ENCODE measurements at regions not wholly inside any gene's neighbourhood (a gene's known extent, or its start where the extent isn't known, plus 50 kb on each side); places are given as distances from the start of the nearest gene placed in this dataset.

DNA sequence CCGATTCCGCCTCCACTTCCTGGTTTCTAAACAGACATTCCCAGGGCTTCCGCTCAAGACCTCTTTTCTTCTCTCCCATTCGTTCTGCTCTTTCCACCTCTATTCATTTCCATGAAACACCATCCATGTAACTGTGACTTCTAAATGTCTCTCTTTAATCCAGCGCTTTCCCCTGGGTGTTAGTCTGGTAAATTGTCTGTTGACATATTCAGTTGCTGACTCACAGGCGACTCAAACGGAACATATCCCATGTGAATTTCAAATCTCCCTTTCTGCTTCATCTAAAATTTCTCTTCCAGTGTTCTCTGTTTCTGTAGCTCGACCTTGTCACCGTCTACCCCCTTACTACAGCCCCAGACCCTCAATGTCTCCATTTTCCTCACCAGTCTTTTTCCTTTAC lies 119.1 kb downstream of the PFKFB3 start:
- Histone ChIP-seq H3K27ac (ENCODE audit: low read depth, low read length) (no peak overlapping the region), H3K4me2 (ENCODE audit: low read length) (peak overlapping the region; percentile 20), H3K9ac (ENCODE audit: low read length) (no peak overlapping the region), H3K4me1 (ENCODE audit: control insufficient read depth in 1 of 2, insufficient read depth in 2 of 2, low read length in 2 of 2) (peaks cover 0 to 12% of the 10 kb centered on the region in 2 experiments; a peak in 2 of 4 replicates), H4K20me1 (ENCODE audit: insufficient read depth) (no peaks in the 10 kb centered on the region), H3K9me2 (ENCODE audit: insufficient read depth) (no peaks in the 10 kb centered on the region), H2AFZ (ENCODE audit: low read depth, low read length, poor library complexity, severe bottlenecking) (no peak overlapping the region), H3K4me3 (replicated peaks in 1 of 2; ENCODE audit: low read depth in 1 of 2, low read length in 2 of 2) (no peak overlapping the region), H3K9me3 (ENCODE audit: control insufficient read depth in 1 of 2, insufficient read depth in 1 of 2, low read depth in 1 of 2, low read length in 2 of 2) (no peaks in the 10 kb centered on the region), H3K27me3 (ENCODE audit: insufficient read depth, low read length) (no peaks in the 10 kb centered on the region), H3K36me3 (ENCODE audit: control insufficient read depth in 1 of 2, insufficient read depth in 2 of 2, low read length in 2 of 2) (no peaks in the 10 kb centered on the region), H3K79me2 (ENCODE audit: insufficient read depth, low read length) (no peaks in the 10 kb centered on the region)
- no TSS peak for BruUV-seq (replicated peaks)
- ChIA-PET POLR2A (no interaction called here), CTCF (no interaction called here), RAD21 (ENCODE audit: low non-redundant PET in 1 of 2, low total read pairs in 2 of 2, uncharacterized antibody in 2 of 2, unreplicated experiment in 2 of 2) (no interaction called here)
- no peak for ATAC-seq
- DNase-seq (ENCODE audit: low read depth, low spot score): peak; percentile 8
- TF ChIP-seq FOSL1 (IDR thresholded peaks at IDR 0.05; ENCODE audit: low read depth): peak; percentile 77
- TF ChIP-seq CBX3 (IDR thresholded peaks at IDR 0.05; ENCODE audit: low read depth): 0 out of 2 replicates have a peak, but pooled peaks have one; percentile 12
- no peak for TF ChIP-seq SP1 (IDR thresholded peaks at IDR 0.05; ENCODE audit: low read depth)
- peak; percentile 49; the same call in 1 of the 2 replicates for TF ChIP-seq JUND (IDR thresholded peaks at IDR 0.05)
- intact Hi-C loops (cut with micrococcal nuclease): no loop called here

DNA sequence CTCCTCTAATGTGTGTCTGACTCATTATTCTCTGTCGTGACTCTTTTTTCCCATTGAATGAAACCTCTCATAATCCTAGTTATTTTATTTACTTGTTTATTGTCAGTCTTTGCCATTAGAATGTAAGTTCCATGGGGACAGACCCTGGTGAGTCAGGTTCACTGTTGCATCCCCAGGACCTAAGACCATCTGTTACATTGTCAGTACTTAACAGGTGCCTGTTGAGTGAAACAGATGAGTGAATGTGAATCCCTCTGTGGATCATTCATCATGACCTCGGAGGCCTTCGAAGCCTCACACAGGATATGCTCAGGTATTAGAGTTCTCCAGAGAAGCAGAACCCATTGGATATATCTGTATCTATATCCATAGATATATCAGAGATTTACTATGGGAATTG lies 120.1 kb downstream of the PFKFB3 start:
- H3K27ac ChIP-seq (ENCODE audit: low read depth, low read length): no peak overlapping the region
- DNase-seq (ENCODE audit: low read depth, low spot score) (no peak), ATAC-seq (no peak)
- H3K4me3 ChIP-seq (replicated peaks in 1 of 2; ENCODE audit: low read depth in 1 of 2, low read length in 2 of 2): no peak overlapping the region
- H3K27me3 ChIP-seq (ENCODE audit: insufficient read depth, low read length): no peaks in the 10 kb centered on the region
- no peak for TF ChIP-seq ELF1 (IDR thresholded peaks at IDR 0.05; ENCODE audit: borderline replicate concordance, low read depth)
- no peak for TF ChIP-seq ZNF274 (IDR thresholded peaks at IDR 0.05; ENCODE audit: low read depth, low read length)
- TF ChIP-seq CBX3 (IDR thresholded peaks at IDR 0.05; ENCODE audit: low read depth): no peak
- TF ChIP-seq, protein P1, sequence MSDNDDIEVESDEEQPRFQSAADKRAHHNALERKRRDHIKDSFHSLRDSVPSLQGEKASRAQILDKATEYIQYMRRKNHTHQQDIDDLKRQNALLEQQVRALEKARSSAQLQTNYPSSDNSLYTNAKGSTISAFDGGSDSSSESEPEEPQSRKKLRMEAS (IDR thresholded peaks at IDR 0.05): no peak
- TF ChIP-seq TCF7L2 (IDR thresholded peaks at IDR 0.05; ENCODE audit: borderline replicate concordance, extremely low read depth, insufficient read depth, insufficient read length): no peak
- TF ChIP-seq, protein P2, sequence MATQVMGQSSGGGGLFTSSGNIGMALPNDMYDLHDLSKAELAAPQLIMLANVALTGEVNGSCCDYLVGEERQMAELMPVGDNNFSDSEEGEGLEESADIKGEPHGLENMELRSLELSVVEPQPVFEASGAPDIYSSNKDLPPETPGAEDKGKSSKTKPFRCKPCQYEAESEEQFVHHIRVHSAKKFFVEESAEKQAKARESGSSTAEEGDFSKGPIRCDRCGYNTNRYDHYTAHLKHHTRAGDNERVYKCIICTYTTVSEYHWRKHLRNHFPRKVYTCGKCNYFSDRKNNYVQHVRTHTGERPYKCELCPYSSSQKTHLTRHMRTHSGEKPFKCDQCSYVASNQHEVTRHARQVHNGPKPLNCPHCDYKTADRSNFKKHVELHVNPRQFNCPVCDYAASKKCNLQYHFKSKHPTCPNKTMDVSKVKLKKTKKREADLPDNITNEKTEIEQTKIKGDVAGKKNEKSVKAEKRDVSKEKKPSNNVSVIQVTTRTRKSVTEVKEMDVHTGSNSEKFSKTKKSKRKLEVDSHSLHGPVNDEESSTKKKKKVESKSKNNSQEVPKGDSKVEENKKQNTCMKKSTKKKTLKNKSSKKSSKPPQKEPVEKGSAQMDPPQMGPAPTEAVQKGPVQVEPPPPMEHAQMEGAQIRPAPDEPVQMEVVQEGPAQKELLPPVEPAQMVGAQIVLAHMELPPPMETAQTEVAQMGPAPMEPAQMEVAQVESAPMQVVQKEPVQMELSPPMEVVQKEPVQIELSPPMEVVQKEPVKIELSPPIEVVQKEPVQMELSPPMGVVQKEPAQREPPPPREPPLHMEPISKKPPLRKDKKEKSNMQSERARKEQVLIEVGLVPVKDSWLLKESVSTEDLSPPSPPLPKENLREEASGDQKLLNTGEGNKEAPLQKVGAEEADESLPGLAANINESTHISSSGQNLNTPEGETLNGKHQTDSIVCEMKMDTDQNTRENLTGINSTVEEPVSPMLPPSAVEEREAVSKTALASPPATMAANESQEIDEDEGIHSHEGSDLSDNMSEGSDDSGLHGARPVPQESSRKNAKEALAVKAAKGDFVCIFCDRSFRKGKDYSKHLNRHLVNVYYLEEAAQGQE (IDR thresholded peaks at IDR 0.05; ENCODE audit: low read depth): no peak
- TF ChIP-seq CEBPB (IDR thresholded peaks at IDR 0.05; ENCODE audit: low read depth): no peak
- TF ChIP-seq RAD21 (IDR thresholded peaks at IDR 0.05; ENCODE audit: low read depth): no peak
- no peak for TF ChIP-seq SP1 (IDR thresholded peaks at IDR 0.05; ENCODE audit: low read depth)
- TF ChIP-seq YY1 (IDR thresholded peaks at IDR 0.05; ENCODE audit: extremely low read depth, insufficient replicate concordance, low read depth, low read length): no peak
- TF ChIP-seq, protein P3, sequence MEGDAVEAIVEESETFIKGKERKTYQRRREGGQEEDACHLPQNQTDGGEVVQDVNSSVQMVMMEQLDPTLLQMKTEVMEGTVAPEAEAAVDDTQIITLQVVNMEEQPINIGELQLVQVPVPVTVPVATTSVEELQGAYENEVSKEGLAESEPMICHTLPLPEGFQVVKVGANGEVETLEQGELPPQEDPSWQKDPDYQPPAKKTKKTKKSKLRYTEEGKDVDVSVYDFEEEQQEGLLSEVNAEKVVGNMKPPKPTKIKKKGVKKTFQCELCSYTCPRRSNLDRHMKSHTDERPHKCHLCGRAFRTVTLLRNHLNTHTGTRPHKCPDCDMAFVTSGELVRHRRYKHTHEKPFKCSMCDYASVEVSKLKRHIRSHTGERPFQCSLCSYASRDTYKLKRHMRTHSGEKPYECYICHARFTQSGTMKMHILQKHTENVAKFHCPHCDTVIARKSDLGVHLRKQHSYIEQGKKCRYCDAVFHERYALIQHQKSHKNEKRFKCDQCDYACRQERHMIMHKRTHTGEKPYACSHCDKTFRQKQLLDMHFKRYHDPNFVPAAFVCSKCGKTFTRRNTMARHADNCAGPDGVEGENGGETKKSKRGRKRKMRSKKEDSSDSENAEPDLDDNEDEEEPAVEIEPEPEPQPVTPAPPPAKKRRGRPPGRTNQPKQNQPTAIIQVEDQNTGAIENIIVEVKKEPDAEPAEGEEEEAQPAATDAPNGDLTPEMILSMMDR (IDR thresholded peaks at IDR 0.05 in 2 of 3, conservative IDR thresholded peaks at IDR 0.05 in 1 of 3; ENCODE audit: borderline replicate concordance in 1 of 3, insufficient read depth in 1 of 3, low read depth in 2 of 3, low read length in 2 of 3): no peak
- TF ChIP-seq ZFX (IDR thresholded peaks at IDR 0.05): no peak
- no peak for TF ChIP-seq EZH2phosphoT487 (IDR thresholded peaks at IDR 0.05; ENCODE audit: borderline replicate concordance)
- TF ChIP-seq EZH2 (IDR thresholded peaks at IDR 0.05): no peak
- no peak for TF ChIP-seq EGR1 (IDR thresholded peaks at IDR 0.05; ENCODE audit: low read depth)
- intact Hi-C loops (cut with micrococcal nuclease): no loop called here
- POLR2A ChIA-PET: no interaction called here
- RAD21 ChIA-PET (ENCODE audit: low non-redundant PET in 1 of 2, low total read pairs in 2 of 2, uncharacterized antibody in 2 of 2, unreplicated experiment in 2 of 2): no interaction called here
- H3K9me3 ChIP-seq (ENCODE audit: control insufficient read depth in 1 of 2, insufficient read depth in 1 of 2, low read depth in 1 of 2, low read length in 2 of 2): no peaks in the 10 kb centered on the region
- H3K9ac ChIP-seq (ENCODE audit: low read length): no peak overlapping the region
- no peaks in the 10 kb centered on the region for H3K9me2 ChIP-seq (ENCODE audit: insufficient read depth)
- CTCF ChIA-PET: no interaction called here
- H3K4me1 ChIP-seq (ENCODE audit: control insufficient read depth in 1 of 2, insufficient read depth in 2 of 2, low read length in 2 of 2): peaks cover 0 to 12% of the 10 kb centered on the region in 2 experiments; a peak in 2 of 4 replicates
- no peak overlapping the region for H2AFZ ChIP-seq (ENCODE audit: low read depth, low read length, poor library complexity, severe bottlenecking)
- H3K79me2 ChIP-seq (ENCODE audit: insufficient read depth, low read length): no peaks in the 10 kb centered on the region
- no TSS peak for BruUV-seq (replicated peaks)
- no peaks in the 10 kb centered on the region for H4K20me1 ChIP-seq (ENCODE audit: insufficient read depth)
- H3K36me3 ChIP-seq (ENCODE audit: control insufficient read depth in 1 of 2, insufficient read depth in 2 of 2, low read length in 2 of 2): no peaks in the 10 kb centered on the region
- H3K4me2 ChIP-seq (ENCODE audit: low read length): no peak overlapping the region

Measured in HCT116 (cell line).